HG02763 (cell line): ENCODE measurements at regions not wholly inside any gene's neighbourhood (a gene's known extent, or its start where the extent isn't known, plus 50 kb on each side); places are given as distances from the start of the nearest gene placed in this dataset.
"Not testable (repeated sequence)": the region's sequence is repeated elsewhere in the genome, so short reads cannot be mapped to it uniquely, and the experiment has no call there.

Source experiments
- ATAC-seq: cut with Tn5 transposase; IDR thresholded peaks from one replicate; pipeline ENCODE4 v1.9.1; 2021; ENCODE audit warnings: mild to moderate bottlenecking, moderate library complexity; ENCODE audit not compliant: unreplicated experiment

DNA sequence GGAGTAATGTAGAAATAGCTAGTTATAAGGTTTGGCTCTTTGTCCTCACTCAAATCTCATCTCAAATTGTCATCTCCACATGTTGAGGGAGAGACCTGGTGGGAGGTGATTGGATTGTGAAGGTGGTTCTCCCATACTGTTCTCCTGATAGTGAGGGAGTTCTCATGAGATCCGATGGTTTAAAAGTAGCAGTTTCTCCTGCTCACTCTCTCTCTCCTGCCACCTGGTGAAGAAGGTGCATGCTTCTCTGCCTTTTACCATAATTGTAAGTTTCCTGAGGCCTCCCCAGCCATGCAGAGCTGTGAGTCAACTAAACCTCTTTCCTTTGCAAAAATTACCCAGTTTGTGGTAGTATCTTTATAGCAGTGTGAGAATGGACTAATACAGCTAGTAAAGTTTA is 849.4 kb downstream of the DACH1 start:
- ATAC-seq = no peak

DNA sequence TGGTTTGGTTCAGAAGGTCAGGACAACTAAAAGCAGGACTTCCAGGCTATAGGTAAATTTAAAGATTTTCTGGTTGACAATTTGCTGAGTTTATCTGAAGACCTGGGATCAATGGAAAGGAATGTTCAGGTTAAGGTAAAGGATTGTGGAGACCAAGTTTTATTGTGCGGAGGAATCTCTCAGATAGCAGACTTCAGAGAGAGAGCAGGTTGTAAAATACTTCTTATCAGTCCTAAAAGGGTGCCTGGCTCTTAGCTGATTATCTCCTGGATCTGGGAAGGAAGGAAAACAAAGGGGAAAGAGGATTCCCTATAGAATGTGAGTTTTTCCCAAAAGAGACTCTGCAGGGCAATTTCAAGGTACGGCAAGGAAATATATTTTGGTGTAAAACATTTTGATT is 851.5 kb downstream of the DACH1 start:
- ATAC-seq = no peak

DNA sequence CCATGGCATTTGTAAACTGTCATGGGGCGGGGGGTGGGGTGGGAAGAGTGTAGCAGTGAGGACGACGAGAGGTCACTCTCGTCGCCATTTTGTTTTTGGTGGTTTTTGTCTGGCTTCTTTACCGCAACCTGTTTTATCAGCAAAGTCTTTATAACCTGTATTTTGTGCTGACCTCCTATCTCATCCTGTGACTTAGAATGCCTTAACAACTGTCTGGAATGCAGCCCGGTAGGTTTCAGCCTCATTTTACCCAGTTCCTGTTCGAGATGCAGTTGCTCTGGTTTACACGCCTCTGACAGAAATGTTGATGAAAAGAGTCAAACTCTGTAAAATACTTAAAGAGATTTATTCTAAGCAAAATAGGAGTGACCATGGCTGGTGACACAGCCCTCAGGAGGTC is 852.0 kb downstream of the DACH1 start:
- ATAC-seq = no peak

DNA sequence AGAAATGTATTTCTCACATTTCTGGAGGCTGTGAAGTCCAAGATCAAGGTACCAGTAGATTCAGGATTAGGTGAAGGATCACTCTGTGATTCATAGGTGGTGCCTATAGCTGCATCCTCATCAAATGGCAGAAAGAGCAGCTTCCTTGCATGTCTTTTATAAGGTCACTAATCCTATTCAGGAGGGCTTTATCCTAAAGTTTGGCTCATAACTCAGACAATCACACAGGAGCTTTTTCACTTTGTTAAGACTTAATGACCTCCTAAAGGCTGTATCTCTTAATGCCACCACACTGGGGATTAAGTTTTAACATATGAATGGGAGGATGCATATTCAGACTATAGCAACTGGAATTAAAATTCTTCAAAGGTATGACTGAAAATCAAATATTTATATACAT is 861.1 kb downstream of the DACH1 start:
- ATAC-seq = no peak

DNA sequence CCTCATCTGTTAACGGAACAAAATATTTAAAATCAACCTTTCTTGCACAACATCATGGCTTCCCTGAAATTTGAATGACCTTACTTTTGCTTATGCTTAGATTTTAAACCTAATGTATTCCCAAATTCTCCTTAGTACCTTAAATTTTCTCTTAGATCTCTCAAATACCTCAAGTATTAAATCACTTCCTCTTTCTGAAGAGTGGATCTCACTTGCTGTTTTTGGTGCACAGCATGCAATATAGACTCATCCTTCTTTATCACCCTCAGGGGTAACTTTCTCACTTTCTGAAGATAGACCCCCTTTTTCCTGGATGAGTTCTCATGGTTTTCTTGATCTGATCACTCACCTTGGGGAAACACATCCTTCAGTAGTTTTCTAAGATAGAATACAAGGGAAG is 871.7 kb downstream of the DACH1 start:
- ATAC-seq = no peak

DNA sequence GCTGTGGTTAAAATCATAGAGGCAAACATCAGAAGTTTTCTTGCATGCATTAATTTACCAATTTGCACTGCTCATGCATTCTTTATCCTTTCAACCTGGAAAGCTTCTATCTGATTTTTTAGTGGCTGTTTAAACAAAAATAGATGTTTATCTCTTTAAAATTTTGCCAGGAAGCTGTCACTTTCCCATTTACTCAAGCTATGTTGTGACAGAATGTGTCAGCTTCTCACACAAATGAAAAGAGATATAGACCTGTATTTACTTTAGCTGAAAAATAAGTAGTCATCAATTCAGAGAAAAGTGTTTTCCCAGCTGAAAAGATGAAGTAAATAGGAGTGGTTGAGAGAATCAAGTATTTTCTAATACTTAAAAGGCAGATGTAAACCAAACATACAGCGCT is 872.8 kb downstream of the DACH1 start:
- no peak for ATAC-seq

DNA sequence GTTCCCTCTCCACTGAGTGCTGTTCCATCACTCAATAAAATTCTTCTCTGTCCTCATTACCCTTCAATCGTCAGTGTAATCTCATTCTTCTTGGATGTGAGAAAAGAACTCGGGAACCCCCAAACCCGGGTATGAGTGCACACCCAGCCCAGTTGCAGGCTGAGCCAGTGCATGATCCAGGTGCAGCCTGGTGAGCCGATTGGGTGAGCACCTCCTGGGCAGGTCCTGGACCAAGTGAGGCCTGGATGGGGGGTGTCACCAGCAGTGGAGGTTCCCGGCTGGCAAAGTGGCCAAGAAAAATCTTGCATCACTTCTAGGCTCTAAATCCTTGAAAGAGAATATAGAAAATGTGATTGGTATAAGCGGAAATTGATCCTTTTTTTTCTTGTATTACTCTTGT is 878.8 kb upstream of the KLHL1 start:
- ATAC-seq = no peak

DNA sequence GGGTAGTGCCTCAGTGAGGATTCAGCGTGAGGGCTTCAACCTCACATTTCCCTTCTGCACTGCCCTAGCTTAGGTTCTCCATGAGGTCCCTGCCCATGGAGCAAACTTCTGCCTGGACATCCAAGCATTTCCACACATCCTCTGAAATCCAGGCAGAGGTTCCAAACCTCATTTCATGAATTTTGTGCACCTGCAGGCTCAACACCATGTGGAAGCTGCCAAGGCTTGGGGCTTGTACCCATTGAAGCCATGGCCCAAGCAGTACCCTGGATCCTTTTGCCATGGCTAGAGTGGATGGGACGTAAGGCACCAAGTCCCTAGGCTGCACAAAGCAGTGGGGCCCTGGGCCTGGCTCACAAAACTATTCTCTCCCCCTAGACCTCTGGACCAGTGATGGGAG is 877.1 kb upstream of the KLHL1 start:
- no peak for ATAC-seq

DNA sequence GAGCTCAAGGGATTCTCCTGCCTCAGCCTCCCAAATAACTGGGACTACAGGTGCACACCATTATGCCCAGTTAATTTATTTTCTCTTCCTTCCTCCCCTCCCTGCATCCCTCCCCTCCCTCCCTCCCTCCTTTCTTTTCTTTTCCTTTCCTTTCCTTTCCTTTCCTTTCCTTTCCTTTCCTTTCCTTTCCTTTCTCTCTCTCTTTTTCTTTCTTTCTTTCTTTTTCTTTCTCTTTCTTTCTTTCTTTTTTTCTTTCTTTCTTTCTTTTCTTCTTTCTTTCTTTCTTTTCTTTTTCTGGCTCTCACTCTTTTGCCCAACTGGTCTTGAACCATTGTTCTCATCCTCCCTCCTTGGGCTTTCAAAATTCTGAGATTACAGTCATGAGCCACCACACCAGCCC is 873.0 kb upstream of the KLHL1 start:
- not testable (repeated sequence) for ATAC-seq

DNA sequence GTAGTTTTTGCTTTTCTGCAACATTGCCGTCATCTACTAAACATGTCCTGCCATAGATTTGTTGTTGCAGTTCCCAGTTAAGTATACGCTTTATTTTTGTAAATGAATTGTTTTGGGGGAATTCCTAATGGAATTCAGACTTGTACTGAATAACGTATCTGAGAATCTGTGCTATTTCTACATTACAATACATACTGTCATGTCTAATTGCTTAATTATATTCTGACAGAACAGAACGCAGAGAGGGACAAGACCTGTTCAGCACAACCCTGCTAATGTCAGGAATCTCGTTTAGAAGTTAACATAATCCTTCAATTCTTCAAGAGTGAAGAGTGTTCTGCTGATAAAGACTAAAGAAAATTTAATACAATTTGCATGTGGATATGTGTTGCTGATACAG is 861.1 kb upstream of the KLHL1 start:
- no peak for ATAC-seq

DNA sequence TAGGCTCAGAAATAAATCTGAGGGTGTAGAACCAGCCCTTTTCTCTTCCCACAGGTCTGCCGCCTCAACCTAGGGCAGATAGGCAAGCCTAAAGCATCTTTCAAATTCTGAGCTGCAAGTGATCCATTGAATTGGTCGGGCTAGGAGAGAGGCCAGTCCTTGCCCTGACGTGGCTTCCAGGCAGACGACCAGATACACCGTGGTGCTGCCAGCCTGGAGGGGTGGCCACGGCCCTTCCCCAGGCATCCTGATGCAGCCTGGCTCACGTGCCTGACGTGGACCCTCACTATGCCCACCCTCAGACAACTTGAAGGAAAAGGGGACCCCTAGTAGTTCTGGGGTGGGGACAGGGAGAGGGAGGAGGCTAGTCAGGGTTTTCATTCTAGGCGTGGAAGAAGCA is 859.3 kb upstream of the KLHL1 start:
- ATAC-seq = no peak

DNA sequence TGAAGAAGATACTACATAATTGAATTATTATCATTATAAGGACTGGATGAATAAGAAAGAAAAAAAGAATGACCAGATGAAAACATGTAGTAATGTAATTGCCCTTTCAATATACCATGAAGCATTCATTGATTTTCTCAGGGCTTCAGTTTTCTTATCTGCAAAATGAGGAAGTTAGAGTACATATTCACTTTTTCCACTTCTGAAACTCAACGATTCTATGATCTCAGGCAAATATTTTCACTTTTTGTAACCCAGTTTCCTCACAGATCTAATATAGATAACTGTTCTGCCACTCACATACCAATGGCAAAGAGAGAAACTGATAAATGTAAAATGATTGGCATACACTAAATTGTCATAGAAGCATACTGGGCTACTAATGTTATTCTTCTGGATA is 856.6 kb upstream of the KLHL1 start:
- ATAC-seq = no peak

DNA sequence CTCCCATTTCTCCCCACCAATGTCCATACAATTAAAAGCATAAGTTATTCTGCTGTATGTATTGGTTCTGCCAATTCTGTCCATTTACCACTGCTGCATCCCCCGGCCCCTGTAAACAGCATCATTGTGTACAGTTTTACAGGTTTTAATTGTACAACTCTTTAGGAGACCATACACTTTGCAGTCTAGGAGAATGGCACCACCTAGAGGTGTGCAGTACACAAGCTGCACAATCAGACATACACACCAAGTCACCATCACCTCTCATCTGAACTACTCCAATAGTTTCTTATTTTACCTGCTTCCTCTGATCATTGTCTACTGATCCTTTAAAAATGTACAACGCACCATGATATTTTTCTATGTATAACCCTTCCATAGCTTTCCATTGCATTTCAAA is 855.9 kb upstream of the KLHL1 start:
- ATAC-seq = no peak

DNA sequence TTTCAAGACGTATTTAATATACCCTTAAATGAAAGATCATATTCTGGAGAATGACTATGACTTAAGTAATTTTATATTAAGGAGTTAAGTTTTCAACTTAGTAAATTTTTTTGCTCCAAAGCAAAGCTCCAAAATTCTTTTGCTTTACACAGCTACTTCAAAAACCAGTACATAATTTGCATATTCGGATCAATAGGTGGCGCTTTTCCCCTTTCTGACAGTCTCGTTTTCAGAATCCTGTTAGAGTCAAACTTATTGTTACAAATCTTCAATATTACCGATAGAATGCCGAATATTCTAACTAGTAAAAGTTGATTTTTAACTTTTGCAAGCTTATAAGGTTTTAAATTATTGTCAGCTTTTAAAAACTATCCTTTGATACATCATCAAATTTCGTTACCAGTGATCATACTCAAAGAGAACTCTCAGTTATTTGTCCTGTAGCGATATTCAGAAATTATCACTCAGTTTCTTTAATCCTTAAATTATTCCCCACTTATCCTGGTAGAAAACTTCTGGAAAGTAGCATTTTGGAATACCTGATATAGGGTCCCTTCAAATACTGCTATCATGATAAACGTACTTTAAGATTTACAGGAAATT is 852.7 kb upstream of the KLHL1 start:
- no peak for ATAC-seq

DNA sequence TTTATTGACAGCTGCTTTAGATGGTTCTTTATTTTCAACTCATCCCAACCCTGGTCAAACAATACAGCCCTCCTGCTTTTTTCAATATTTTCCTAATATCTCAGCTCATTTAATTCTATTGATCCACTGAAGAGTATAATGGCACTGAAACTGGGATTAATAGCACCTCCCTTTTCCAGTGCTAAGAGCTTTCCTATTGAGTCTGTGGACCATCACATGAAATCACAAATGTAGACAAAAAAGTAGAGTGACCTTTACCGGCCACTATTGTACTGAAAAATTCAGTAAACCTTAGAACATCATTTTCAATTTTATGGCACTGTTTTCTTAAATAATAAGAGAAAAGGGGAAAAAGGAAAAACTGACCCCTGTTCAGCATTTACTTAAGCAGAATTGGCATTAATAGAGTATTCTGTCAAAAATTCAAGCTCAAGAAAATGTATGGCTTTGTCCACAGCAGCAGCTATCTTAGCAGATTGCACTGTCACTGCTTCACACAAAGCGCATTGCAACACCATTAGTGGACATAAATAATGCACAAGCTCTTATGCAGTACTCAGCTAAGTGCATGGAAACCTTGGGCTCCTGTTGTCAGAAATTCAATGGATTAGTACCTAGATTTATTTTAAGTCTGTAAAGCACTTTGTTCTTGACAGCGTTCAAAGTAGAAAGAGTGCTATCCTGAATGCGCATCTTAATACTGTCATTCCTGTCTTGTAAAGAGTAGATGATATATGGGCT is 851.0 kb upstream of the KLHL1 start:
- no peak for ATAC-seq

DNA sequence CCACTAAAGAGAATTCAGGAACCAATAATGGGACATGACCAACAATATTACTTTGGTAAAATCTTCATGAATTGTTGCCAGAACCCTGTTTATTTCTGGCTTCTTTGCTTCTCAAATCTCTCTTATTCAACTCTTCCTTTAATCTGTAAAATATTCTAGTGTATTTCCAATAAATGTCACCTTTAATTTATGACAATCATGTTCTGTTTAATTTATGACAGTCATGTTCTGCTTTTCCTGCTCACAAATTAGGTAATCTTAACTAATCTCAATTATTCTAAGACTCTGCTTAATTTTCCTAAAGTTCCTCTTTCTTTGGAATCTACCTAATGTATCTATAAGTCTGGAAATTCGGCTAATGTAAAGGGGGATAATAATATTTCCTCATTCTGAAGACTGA is 847.6 kb upstream of the KLHL1 start:
- ATAC-seq = no peak

DNA sequence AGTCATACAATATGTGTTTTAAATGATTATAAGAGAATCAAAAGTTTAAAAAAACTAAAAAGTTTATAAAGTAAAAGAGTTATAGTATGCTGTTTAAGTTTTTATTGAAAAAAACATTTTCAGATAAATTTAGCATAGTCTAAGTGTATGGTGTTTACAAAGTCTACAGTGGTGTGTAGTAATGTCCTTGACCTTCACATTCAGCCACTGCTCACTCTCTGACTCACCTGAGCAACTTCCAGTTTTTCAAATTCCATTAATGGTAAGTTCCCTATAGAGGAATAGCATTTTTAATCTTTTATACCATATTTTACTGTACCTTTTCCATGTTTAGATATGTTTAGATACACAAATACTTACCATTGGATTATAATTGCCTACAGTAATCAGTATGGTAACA is 842.4 kb upstream of the KLHL1 start:
- no peak for ATAC-seq

DNA sequence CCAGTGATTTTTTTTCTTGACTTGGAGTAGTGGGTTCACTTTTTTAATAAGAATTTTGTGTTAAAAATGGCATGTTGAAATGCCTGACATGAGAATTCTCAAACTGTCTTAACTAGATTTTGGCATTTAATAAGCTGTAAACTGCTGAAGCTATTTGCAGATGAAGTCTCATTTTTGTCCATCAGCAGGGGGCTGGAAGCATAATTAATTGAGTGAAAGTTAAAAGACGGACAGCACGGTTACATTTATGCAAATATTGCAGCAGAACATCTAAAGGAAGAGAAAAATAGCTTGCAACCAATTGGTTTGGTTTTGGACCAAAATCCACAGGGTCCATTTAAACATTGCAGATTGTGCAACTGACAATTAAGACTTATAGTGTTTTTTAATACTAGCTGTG is 837.3 kb upstream of the KLHL1 start:
- ATAC-seq = no peak

DNA sequence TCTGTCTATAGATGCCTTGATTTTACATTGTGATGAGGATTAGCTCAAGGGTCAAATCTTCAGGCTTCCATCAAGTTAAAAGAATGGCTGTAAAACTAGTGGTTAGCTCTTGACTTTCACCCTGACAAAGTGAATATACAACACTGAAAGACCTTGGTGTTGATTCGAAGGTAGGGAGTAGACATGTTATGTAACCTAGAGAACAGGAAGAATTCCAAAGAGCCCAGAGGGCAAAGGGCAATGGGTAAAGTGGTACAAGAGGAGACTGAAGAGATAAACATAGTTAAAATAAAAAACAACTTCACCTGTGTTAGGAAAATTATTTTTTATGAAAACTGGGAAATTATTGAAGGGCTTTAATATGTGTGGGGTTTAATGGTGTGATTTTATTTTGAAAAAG is 833.2 kb upstream of the KLHL1 start:
- no peak for ATAC-seq

DNA sequence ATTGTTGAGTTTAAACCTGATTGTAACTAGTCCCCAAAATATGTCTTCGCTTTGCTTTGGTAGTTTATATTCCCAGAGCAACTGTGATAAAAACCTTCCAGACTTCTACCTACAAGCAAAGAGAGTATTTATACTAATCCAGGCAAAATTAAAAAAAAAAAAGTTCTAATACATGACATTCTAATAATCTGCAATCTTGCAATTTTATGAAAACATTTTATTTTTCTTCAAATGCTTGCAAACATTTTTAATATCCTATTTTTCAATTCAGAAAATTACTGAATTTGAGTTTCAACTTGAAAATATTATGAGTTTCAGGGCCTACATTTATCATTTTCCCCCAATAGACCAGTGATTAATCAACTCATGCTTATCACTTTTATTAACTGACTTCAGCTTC is 830.2 kb upstream of the KLHL1 start:
- no peak for ATAC-seq

DNA sequence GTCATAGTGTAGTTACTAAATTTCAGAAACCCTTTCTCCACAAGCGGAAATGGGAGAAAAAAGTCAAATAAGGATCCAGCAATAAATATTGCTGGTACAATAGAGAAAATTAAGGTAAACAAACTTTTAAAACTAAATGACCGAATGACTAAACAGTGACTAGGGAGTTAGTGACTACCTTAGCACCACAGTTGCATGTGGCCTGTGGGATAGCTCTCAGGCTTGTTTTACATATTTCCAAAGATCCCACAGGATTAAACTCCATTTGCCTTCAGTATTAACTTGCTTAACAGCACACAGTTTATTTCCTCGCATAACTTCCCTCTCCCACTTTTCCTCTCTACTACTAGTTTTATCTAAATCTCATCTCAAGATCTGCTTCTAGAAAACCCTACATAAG is 824.3 kb upstream of the KLHL1 start:
- no peak for ATAC-seq

DNA sequence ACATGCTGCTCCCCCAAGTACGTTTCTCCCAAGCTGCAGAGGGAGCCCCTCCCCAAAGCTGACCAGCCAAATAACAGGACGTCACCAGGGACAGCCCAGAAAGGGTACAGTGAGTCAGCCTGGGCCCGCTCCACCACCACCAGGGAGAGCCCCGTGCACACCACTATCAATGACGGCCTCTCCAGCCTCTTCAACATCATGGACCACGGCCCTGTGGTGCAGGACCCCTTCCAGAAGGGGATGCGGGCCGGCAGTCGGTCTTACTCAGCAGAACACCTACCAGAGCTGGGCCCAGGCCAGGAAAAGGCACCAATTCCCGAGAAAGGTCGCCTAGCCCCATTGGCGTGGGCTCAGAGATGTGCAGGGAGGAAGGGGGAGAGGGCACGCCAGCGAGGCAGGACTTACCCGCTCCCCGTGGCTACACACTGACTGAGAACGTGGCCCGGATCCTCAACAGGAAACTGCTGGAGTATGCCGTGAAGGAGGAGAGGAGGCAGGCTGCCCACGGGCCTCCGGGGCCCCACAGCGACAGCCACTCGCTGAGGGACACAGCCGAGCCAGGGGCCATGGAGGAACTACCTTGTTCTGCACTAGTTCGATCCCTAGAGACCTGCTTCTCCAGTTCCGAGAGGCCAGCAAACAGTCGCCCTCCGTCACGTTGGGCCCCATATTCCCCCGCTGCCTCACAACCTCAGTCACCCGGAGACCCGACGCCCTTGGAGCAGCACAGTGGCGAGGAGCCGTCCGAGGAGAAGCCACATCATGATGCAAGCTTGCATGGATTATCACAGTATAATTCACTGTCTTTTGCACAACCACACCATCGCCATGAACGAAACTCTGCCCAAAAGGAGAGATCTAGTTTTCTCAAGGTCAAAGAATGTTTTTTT is 815.9 kb upstream of the KLHL1 start:
- ATAC-seq = no peak
